ENCODE measurements at regions not wholly inside any gene's neighbourhood (a gene's known extent, or its start where the extent isn't known, plus 50 kb on each side); places are given as distances from the start of the nearest gene placed in this dataset.

DNA sequence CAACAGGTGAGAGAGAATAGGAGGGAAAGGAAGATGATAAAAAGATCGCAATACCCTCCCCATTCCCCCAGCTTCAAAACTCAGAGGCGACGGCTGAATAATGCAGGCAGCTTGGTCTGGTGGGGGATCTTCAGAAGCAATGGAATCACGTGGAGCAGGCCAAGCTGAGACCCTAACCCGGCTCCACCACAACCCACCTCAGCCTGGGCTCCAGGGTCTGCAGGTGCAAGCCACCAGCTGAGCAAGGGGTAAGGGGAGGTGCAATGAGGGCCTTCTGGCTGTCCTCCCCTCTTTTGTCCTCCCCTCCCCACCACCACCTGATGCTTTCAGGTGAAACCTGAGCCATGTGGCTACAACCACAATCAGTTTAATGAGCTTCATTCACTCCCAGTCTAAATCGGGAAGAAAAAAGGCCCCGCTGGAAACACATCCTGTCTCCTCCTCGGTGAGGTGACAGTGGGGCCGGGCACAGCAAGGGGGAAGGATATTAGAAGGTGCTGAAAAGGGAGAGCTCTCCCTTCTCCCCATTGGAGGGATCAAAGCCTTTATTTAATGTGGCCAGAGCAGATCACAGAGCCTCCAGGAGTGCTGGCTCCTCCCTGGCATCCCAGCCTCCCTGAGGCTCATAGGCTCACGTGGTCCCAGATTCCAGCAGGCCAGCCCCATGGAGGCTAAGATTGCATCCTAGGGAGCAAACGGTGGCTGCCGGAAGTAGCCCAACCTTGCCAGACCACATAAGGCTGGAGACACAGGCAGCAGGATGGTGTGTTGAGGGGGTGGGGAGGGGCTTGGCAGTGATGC, 261.0 kb downstream of the SOX9 start:
- TF ChIP-seq, protein P1, sequence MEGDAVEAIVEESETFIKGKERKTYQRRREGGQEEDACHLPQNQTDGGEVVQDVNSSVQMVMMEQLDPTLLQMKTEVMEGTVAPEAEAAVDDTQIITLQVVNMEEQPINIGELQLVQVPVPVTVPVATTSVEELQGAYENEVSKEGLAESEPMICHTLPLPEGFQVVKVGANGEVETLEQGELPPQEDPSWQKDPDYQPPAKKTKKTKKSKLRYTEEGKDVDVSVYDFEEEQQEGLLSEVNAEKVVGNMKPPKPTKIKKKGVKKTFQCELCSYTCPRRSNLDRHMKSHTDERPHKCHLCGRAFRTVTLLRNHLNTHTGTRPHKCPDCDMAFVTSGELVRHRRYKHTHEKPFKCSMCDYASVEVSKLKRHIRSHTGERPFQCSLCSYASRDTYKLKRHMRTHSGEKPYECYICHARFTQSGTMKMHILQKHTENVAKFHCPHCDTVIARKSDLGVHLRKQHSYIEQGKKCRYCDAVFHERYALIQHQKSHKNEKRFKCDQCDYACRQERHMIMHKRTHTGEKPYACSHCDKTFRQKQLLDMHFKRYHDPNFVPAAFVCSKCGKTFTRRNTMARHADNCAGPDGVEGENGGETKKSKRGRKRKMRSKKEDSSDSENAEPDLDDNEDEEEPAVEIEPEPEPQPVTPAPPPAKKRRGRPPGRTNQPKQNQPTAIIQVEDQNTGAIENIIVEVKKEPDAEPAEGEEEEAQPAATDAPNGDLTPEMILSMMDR (conservative IDR thresholded peaks at IDR 0.05; ENCODE audit: low read length), result no peak
- no peak for TF ChIP-seq EZH2phosphoT487 (IDR thresholded peaks at IDR 0.05; ENCODE audit: borderline replicate concordance)

Measured in Loucy (cell line).